Ishikawa (cell line): ENCODE measurements at regions not wholly inside any gene's neighbourhood (a gene's known extent, or its start where the extent isn't known, plus 50 kb on each side); places are given as distances from the start of the nearest gene placed in this dataset.

Experiments
- CEBPB ChIP-seq: IDR thresholded peaks from 2 replicates; pipeline ENCODE4 v1.6.1; 2012
- CREB1 ChIP-seq: IDR thresholded peaks from 2 replicates; pipeline ENCODE4 v1.6.1; 2012; ENCODE audit warnings: low read depth
- EGR1 ChIP-seq: IDR thresholded peaks from 2 replicates; pipeline ENCODE4 v1.6.1; 2012
- EP300 ChIP-seq: IDR thresholded peaks from 2 replicates; pipeline ENCODE4 v1.6.1; 2012; ENCODE audit warnings: borderline replicate concordance
- FOXM1 ChIP-seq: IDR thresholded peaks from 2 replicates; pipeline ENCODE4 v1.6.1; 2012; ENCODE audit warnings: low read depth, borderline replicate concordance
- MAX ChIP-seq: IDR thresholded peaks from 2 replicates; pipeline ENCODE4 v1.6.1; 2012
- NFIC ChIP-seq: IDR thresholded peaks from 2 replicates; pipeline ENCODE4 v1.6.1; 2012
- RAD21 ChIP-seq: IDR thresholded peaks from 2 replicates; pipeline ENCODE4 v1.6.1; 2012; ENCODE audit warnings: low read depth
- REST ChIP-seq: IDR thresholded peaks from 2 replicates; pipeline ENCODE4 v1.6.1; 2012; ENCODE audit warnings: low read depth, mild to moderate bottlenecking
- TAF1 ChIP-seq: IDR thresholded peaks from 2 replicates; pipeline ENCODE4 v1.6.1; 2012; ENCODE audit warnings: low read depth, mild to moderate bottlenecking
- TCF12 ChIP-seq: IDR thresholded peaks from 2 replicates; pipeline ENCODE4 v1.6.1; 2012; ENCODE audit warnings: low read depth
- TEAD4 ChIP-seq: IDR thresholded peaks from 2 replicates; pipeline ENCODE4 v1.6.1; 2012
- USF1 ChIP-seq: IDR thresholded peaks from 2 replicates; pipeline ENCODE4 v1.6.1; 2012
- YY1 ChIP-seq: IDR thresholded peaks from 2 replicates; pipeline ENCODE4 v1.6.1; 2012; ENCODE audit warnings: low read depth
- ZBTB7A ChIP-seq: IDR thresholded peaks from 2 replicates; pipeline ENCODE4 v1.6.1; 2012; ENCODE audit warnings: low read depth

GRCh38 chr2:236335696-236336574 is 71.7 kb upstream of the ASB18 start:
- TF ChIP-seq YY1: no peak
- no peak for TF ChIP-seq TAF1
- no peak for TF ChIP-seq ZBTB7A
- TF ChIP-seq MAX: no peak
- TF ChIP-seq FOXM1: no peak
- TF ChIP-seq EP300: no peak
- no peak for TF ChIP-seq CEBPB
- TF ChIP-seq REST: no peak
- TF ChIP-seq EGR1: no peak
- no peak for TF ChIP-seq TCF12

GRCh38 chr2:236336575-236337464 is 72.6 kb upstream of the ASB18 start:
- no peak for TF ChIP-seq USF1
- TF ChIP-seq YY1: no peak
- TF ChIP-seq EP300: no peak

- TF ChIP-seq CREB1 (no peak), EGR1 (no peak), MAX (no peak), TEAD4 (no peak), USF1 (no peak)
Measured at GRCh38 chr2:236337465-236338325, 73.5 kb upstream of the ASB18 start.

GRCh38 chr2:236338495-236339184 is 74.4 kb upstream of the ASB18 start:
- TF ChIP-seq CREB1 (no peak), REST (no peak), NFIC (no peak), EGR1 (no peak), EP300 (no peak), MAX (no peak), YY1 (no peak), CEBPB (no peak), ZBTB7A (no peak), FOXM1 (no peak), TAF1 (no peak), USF1 (no peak), RAD21 (no peak), TCF12 (no peak), TEAD4 (no peak)
